ENCODE measurements at regions not wholly inside any gene's neighbourhood (a gene's known extent, or its start where the extent isn't known, plus 50 kb on each side); places are given as distances from the start of the nearest gene placed in this dataset.

GRCh38 chr7:106335814-106336213 is 51.0 kb upstream of the NAMPT start:
- TF ChIP-seq CTCF (IDR thresholded peaks at IDR 0.05; ENCODE audit: low read depth, low read length): no peak
- no peak for DNase-seq (ENCODE audit: extremely low read depth, low read depth)

Data from AG09319 (cell line).